Caki2 (cell line): ENCODE measurements at regions not wholly inside any gene's neighbourhood (a gene's known extent, or its start where the extent isn't known, plus 50 kb on each side); places are given as distances from the start of the nearest gene placed in this dataset.
A peak's percentile ranks its signal among the peaks of the same experiment; 100 is the strongest.
"Not testable (repeated sequence)": the region's sequence is repeated elsewhere in the genome, so short reads cannot be mapped to it uniquely, and the experiment has no call there.

Experiments
- DNase-seq: peaks from one replicate; pipeline ENCODE4 v3.0.0-alpha.2; 2015; ENCODE audit warnings: low read depth
- in situ Hi-C: cut with HindIII; loops from 2 replicates; pipeline ENCODE4 v1.10.0; 2016; ENCODE audit warnings: low sequenced_read_pairs, low pct_unique_long_range_greater_than_20kb, mixed read lengths

GRCh38 chr2:83003555-83003954, 1455.5 kb downstream of the SUCLG1 start:
- in situ Hi-C loops = no loop called here
- DNase-seq = no peak

GRCh38 chr2:83002706-83003105, 1456.4 kb downstream of the SUCLG1 start:
- in situ Hi-C loops = no loop called here
- DNase-seq = no peak

GRCh38 chr2:82998781-82999180, 1460.3 kb downstream of the SUCLG1 start:
- in situ Hi-C loops = no loop called here
- DNase-seq = no peak

GRCh38 chr2:82996217-82996616, 1462.9 kb downstream of the SUCLG1 start:
- no peak for DNase-seq
- in situ Hi-C loops = no loop called here

GRCh38 chr2:82994151-82994550, 1464.9 kb downstream of the SUCLG1 start:
- no peak for DNase-seq
- in situ Hi-C loops = no loop called here

- in situ Hi-C loops = no loop called here
- DNase-seq = peak; percentile 70
These were observed 1465.5 kb downstream of the SUCLG1 start for GRCh38 chr2:82993609-82994008.

- in situ Hi-C loops = no loop called here
- no peak for DNase-seq
These were observed 1466.1 kb downstream of the SUCLG1 start for GRCh38 chr2:82992968-82993367.

GRCh38 chr2:82987706-82988105, 1471.4 kb downstream of the SUCLG1 start:
- in situ Hi-C loops = not testable (repeated sequence)
- peak; percentile 3 for DNase-seq

GRCh38 chr2:82986899-82987298, 1472.2 kb downstream of the SUCLG1 start:
- no peak for DNase-seq
- in situ Hi-C loops = no loop called here

- DNase-seq = no peak
- in situ Hi-C loops = no loop called here
These were observed 1473.4 kb downstream of the SUCLG1 start for GRCh38 chr2:82985572-82986197.

GRCh38 chr2:82968358-82968757, 1490.7 kb downstream of the SUCLG1 start:
- in situ Hi-C loops = no loop called here
- no peak for DNase-seq

GRCh38 chr2:82964341-82964740, 1494.7 kb downstream of the SUCLG1 start:
- in situ Hi-C loops = no loop called here
- DNase-seq = no peak

- no peak for DNase-seq
- in situ Hi-C loops = no loop called here
These were observed 1499.4 kb downstream of the SUCLG1 start for GRCh38 chr2:82959727-82960126.

GRCh38 chr2:82954868-82955267, 1504.2 kb downstream of the SUCLG1 start:
- no peak for DNase-seq
- in situ Hi-C loops = no loop called here

- in situ Hi-C loops = no loop called here
- no peak for DNase-seq
These were observed 1519.9 kb downstream of the SUCLG1 start for GRCh38 chr2:82939211-82939610.

GRCh38 chr2:82938321-82938845, 1520.7 kb downstream of the SUCLG1 start:
- in situ Hi-C loops = not testable (repeated sequence)

GRCh38 chr2:82913566-82913965, 1545.5 kb downstream of the SUCLG1 start:
- DNase-seq = no peak
- in situ Hi-C loops = no loop called here

More at GRCh38 chr2:82938321-82938845, 1520.7 kb downstream of the SUCLG1 start:
- DNase-seq = not testable (repeated sequence)

- no peak for DNase-seq
- in situ Hi-C loops = no loop called here
These were observed 1563.0 kb downstream of the SUCLG1 start for GRCh38 chr2:82896117-82896516.

GRCh38 chr2:82893190-82893589, 1565.9 kb downstream of the SUCLG1 start:
- in situ Hi-C loops = no loop called here
- no peak for DNase-seq

- no peak for DNase-seq
- in situ Hi-C loops = no loop called here
These were observed 1579.3 kb downstream of the SUCLG1 start for GRCh38 chr2:82879803-82880202.
